CD4-positive, CD25-positive, alpha-beta regulatory T cell (primary cell): ENCODE measurements at regions not wholly inside any gene's neighbourhood (a gene's known extent, or its start where the extent isn't known, plus 50 kb on each side); places are given as distances from the start of the nearest gene placed in this dataset.

ENCODE experiments used
- ATAC-seq, 2 donors: fragments of 150-1000 bp; cut with Tn5 transposase; one replicate each; pipeline ENCODE4 v1.10.0; 2021; ENCODE audit warnings: low read depth in 2 of 2, moderate number of reproducible peaks in 2 of 2, moderate library complexity in 1 of 2
- DNase-seq, 3 donors: peaks; one replicate each; pipeline versions ENCODE4 v3.0.0 to v3.0.0-alpha.2; 2012 to 2022; ENCODE audit warnings: mixed read lengths in 1 of 3
- H3K27ac ChIP-seq: one replicate; pipeline ENCODE4 v1.7.0; 2013; ENCODE audit warnings: mild to moderate bottlenecking, low read length; ENCODE audit not compliant: insufficient read depth, poor library complexity, severe bottlenecking
- H3K27me3 ChIP-seq: one replicate; pipeline ENCODE4 v1.7.0; 2013; ENCODE audit warnings: low read length; ENCODE audit not compliant: control insufficient read depth, insufficient read depth
- H3K36me3 ChIP-seq: one replicate; pipeline ENCODE4 v1.7.0; 2013; ENCODE audit warnings: mild to moderate bottlenecking, low read length, moderate library complexity; ENCODE audit not compliant: control insufficient read depth, insufficient read depth
- H3K4me1 ChIP-seq: 2 replicates; pipeline ENCODE4 v1.7.0; 2013; ENCODE audit warnings: mild to moderate bottlenecking, low read length; ENCODE audit not compliant: insufficient read depth, control insufficient read depth, poor library complexity, severe bottlenecking
- H3K4me3 ChIP-seq: one replicate; pipeline ENCODE4 v1.7.0; 2013; ENCODE audit warnings: low read depth, mild to moderate bottlenecking, low read length, moderate library complexity
- H3K9me3 ChIP-seq, 2 experiments: 1 replicate in 1 of 2; 2 replicates in 1 of 2; pipeline ENCODE4 v1.7.0; 2013; ENCODE audit warnings: low read length in 2 of 2, mild to moderate bottlenecking in 1 of 2, moderate library complexity in 1 of 2; ENCODE audit not compliant: control insufficient read depth in 2 of 2
- H3K27ac Mint-ChIP-seq, 3 donors: one replicate each; pipeline ENCODE4 v1.8.0; 2020 to 2022; ENCODE audit warnings: mild to moderate bottlenecking in 3 of 3, mixed read lengths in 3 of 3, moderate library complexity in 2 of 3
- H3K27me3 Mint-ChIP-seq: one replicate; pipeline ENCODE4 v1.8.0; 2022; ENCODE audit warnings: mild to moderate bottlenecking, mixed read lengths
- H3K36me3 Mint-ChIP-seq: one replicate; pipeline ENCODE4 v1.8.0; 2020; ENCODE audit warnings: mixed read lengths
- H3K4me1 Mint-ChIP-seq, 4 donors: one replicate each; pipeline ENCODE4 v1.8.0; 2020 to 2022; ENCODE audit warnings: mixed read lengths in 4 of 4, mild to moderate bottlenecking in 1 of 4
- H3K4me3 Mint-ChIP-seq, 4 donors: one replicate each; pipeline ENCODE4 v1.8.0; 2020 to 2022; ENCODE audit warnings: mild to moderate bottlenecking in 4 of 4, mixed read lengths in 4 of 4, moderate library complexity in 3 of 4
- H3K9me3 Mint-ChIP-seq, 7 donors: one replicate each; pipeline ENCODE4 v1.8.0; 2020 to 2022; ENCODE audit warnings: mixed read lengths in 7 of 7, mild to moderate bottlenecking in 3 of 7, moderate library complexity in 2 of 7

DNA sequence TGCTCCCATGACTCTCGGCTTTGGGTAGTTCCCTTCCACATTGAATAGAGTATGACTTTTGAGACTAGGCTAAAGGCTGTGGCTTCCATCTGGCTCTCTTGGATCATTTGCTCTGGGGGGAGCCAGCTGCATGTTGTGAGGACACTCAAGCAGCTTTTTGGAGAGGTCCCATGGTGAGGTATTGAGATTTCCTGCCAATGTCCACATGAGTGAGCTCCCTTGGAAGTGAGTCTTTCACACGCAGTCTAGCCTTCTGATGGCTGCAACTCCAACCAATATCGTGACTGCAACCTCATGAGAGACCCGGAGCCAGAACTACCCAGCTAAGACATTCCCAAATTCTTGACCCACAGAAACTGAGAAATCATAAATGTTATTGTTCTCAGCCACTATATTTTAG lies 127.7 kb upstream of the KAZN start:
- ATAC-seq: no peak
- Histone ChIP-seq H3K9me3 (no peaks in the 10 kb centered on the region), H3K4me3 (no peak overlapping the region), H3K27ac (no peak overlapping the region), H3K36me3 (no peaks in the 10 kb centered on the region), H3K27me3 (no peaks in the 10 kb centered on the region), H3K4me1 (no peaks in the 10 kb centered on the region)
- H3K9me3 Mint-ChIP-seq: peaks cover 0 to 5% (median 2%) of the 10 kb centered on the region in 7 donors
- H3K4me1 Mint-ChIP-seq: no peaks in the 10 kb centered on the region
- no peak for DNase-seq
- no peaks in the 10 kb centered on the region for H3K27me3 Mint-ChIP-seq
- H3K36me3 Mint-ChIP-seq: no peaks in the 10 kb centered on the region
- H3K27ac Mint-ChIP-seq: no peak overlapping the region
- no peak overlapping the region for H3K4me3 Mint-ChIP-seq

DNA sequence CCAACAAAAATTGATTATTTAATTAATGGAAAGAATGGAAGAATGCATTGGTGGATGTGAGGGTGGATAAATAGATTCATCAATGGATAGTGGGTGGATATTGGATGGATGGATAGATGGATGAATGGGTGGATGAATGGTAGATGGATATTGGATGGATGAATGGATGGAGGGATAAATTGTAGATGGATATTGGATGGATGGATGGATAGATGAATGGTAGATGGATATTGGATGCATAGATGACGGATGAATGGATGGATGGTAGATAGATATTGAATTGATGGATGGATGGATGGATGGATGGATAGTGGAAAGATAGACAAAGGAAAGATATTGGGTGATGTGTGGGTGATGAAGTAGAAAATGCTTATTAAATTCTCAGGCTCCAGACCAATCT lies 123.6 kb upstream of the KAZN start:
- Histone ChIP-seq H3K4me3 (no peak overlapping the region), H3K4me1 (no peaks in the 10 kb centered on the region), H3K9me3 (no peaks in the 10 kb centered on the region), H3K36me3 (no peaks in the 10 kb centered on the region), H3K27ac (no peak overlapping the region), H3K27me3 (no peaks in the 10 kb centered on the region)
- Mint-ChIP-seq H3K4me1 (no peaks in the 10 kb centered on the region), H3K27me3 (no peaks in the 10 kb centered on the region), H3K9me3 (peaks cover 0 to 5% (median 2%) of the 10 kb centered on the region in 7 donors), H3K27ac (no peak overlapping the region), H3K36me3 (no peaks in the 10 kb centered on the region), H3K4me3 (no peak overlapping the region)
- ATAC-seq: no peak
- DNase-seq: no peak

DNA sequence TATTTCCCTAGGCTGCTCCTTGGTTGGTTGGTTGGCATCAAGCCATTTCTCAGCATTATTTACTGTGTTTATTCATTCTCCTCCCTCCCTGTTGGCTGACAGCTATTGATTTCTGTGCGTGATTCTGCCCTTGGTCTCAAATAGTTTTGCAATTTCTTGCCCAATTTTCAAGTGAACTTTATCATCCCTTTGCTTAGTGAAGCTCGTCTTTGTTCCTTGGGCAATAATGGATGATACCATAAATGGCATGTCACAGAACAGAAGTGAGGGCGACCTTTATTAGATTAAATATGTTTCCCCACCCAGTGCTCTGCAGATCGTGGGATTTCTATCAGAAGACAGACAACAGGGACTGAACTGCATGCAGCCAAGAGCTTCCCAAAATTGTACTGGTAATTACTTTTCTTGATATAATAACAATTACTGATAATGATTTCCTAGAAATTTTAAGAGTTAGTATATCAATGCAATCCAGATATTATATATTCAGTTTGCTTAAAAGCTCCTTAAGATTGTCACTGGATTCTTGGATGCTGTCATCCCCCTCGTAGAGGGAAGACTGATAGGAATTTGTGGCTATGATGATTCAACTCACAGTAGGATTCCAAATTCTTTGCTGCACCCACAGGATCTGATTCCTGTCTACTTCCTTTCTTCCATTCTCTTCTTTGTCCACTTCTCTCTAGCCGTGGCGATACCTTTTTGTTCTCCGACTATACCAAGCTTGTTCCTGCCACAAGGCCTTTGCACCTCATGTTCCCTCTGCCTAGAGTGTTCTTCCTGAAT lies 122.1 kb upstream of the KAZN start:
- peaks cover 0 to 5% (median 2%) of the 10 kb centered on the region in 7 donors for H3K9me3 Mint-ChIP-seq

DNA sequence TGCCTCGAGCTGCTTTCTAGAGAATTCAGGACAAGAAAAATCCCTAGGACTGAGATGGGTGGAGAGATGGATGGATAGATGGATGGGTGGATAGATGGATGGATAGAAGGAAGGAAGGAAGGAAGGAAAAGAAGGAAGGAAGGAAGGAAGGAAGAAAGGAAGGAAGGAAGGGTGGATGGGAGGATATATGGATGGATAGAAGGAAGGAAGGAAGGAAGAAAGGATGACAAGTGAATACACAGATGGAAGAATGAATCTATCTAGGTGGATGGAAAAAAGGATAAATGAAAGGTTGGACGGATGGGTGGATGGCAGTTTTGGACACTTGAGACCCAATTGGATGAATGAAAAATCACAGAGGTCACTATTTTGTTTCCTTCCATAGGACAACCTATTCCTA lies 120.4 kb upstream of the KAZN start:
- H3K36me3 Mint-ChIP-seq: no peaks in the 10 kb centered on the region
- peaks cover 0 to 5% (median 2%) of the 10 kb centered on the region in 7 donors for H3K9me3 Mint-ChIP-seq

More for the DNA sequence above, 122.1 kb upstream of the KAZN start:
- no peak for DNase-seq
- H3K27ac ChIP-seq: no peak overlapping the region
- H3K36me3 ChIP-seq: no peaks in the 10 kb centered on the region
- ATAC-seq: no peak
- no peak overlapping the region for H3K4me3 ChIP-seq
- H3K36me3 Mint-ChIP-seq: no peaks in the 10 kb centered on the region
- H3K27me3 ChIP-seq: no peaks in the 10 kb centered on the region
- H3K4me1 Mint-ChIP-seq: no peaks in the 10 kb centered on the region
- H3K4me3 Mint-ChIP-seq: no peak overlapping the region
- H3K27me3 Mint-ChIP-seq: no peaks in the 10 kb centered on the region
- no peaks in the 10 kb centered on the region for H3K9me3 ChIP-seq
- H3K4me1 ChIP-seq: no peaks in the 10 kb centered on the region
- no peak overlapping the region for H3K27ac Mint-ChIP-seq

DNA sequence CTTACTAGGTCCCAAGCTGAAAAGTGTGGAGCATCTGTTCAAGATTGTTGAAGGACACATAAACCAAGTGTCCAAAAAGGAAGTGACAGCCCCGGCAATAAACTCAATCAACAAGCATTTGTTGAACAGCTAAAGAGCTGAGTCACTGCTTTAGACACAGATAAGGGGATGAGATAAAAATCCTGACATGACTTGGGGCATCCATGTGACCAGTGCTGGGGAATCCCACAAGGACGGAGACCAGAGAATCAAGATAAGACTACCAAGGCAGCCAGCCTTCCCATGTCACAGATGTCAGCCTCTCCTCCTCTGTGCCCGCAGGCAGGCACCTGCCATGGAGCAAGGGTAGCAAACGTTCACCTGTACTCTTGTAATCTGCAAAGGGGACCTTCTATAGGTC lies 118.6 kb upstream of the KAZN start:
- Mint-ChIP-seq H3K27ac (no peak overlapping the region), H3K9me3 (peaks cover 0 to 2% (median 0%) of the 10 kb centered on the region in 7 donors), H3K4me1 (no peaks in the 10 kb centered on the region), H3K4me3 (no peak overlapping the region), H3K27me3 (no peaks in the 10 kb centered on the region), H3K36me3 (no peaks in the 10 kb centered on the region)
- H3K36me3 ChIP-seq: no peaks in the 10 kb centered on the region
- H3K9me3 ChIP-seq: no peaks in the 10 kb centered on the region
- no peak overlapping the region for H3K4me3 ChIP-seq
- DNase-seq (no peak), ATAC-seq (no peak)
- no peak overlapping the region for H3K27ac ChIP-seq
- H3K4me1 ChIP-seq: no peaks in the 10 kb centered on the region
- no peaks in the 10 kb centered on the region for H3K27me3 ChIP-seq

More for the DNA sequence above, 120.4 kb upstream of the KAZN start:
- no peak overlapping the region for H3K27ac ChIP-seq
- no peaks in the 10 kb centered on the region for H3K36me3 ChIP-seq
- Mint-ChIP-seq H3K4me3 (no peak overlapping the region), H3K4me1 (no peaks in the 10 kb centered on the region), H3K27ac (no peak overlapping the region), H3K27me3 (no peaks in the 10 kb centered on the region)
- no peaks in the 10 kb centered on the region for H3K27me3 ChIP-seq
- H3K4me3 ChIP-seq: no peak overlapping the region
- H3K9me3 ChIP-seq: no peaks in the 10 kb centered on the region
- no peak for ATAC-seq
- no peaks in the 10 kb centered on the region for H3K4me1 ChIP-seq
- no peak for DNase-seq

DNA sequence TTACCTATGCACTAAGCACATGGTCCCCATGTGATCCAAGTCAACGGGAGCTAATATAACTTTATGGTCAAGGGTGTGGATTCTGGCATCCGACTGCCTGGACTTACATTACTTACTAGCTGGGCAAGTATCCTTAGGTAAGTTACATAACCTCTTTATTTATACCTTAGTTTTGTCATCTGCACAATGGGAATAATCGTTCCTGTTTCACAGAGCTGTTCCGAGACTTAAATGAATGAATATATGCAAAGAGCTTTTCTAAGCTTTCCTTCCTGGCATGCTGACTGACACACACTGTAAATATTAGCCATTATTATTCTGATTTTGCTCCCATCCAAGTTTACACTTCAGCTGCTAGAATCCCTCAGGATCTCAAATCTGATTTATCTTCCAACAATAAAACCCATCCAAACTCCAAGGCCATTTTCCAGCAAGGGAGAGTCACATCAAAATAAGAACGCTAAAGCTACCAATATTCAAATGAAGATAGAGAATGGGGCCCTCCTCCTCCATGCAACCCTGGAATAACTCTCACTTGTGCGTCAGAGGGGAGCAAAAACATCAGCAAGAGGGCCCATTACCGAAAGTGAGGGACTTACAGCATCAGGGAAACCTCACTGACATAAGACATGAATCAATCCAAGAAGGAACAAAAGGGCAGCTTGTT lies 115.6 kb upstream of the KAZN start:
- Histone ChIP-seq H3K9me3 (no peaks in the 10 kb centered on the region), H3K4me1 (no peaks in the 10 kb centered on the region), H3K36me3 (no peaks in the 10 kb centered on the region), H3K27ac (no peak overlapping the region), H3K27me3 (no peaks in the 10 kb centered on the region), H3K4me3 (no peak overlapping the region)
- Mint-ChIP-seq H3K27ac (no peak overlapping the region), H3K36me3 (no peaks in the 10 kb centered on the region), H3K27me3 (no peaks in the 10 kb centered on the region), H3K4me3 (no peak overlapping the region), H3K9me3 (no peaks in the 10 kb centered on the region), H3K4me1 (no peaks in the 10 kb centered on the region)
- no peak for ATAC-seq
- no peak for DNase-seq

DNA sequence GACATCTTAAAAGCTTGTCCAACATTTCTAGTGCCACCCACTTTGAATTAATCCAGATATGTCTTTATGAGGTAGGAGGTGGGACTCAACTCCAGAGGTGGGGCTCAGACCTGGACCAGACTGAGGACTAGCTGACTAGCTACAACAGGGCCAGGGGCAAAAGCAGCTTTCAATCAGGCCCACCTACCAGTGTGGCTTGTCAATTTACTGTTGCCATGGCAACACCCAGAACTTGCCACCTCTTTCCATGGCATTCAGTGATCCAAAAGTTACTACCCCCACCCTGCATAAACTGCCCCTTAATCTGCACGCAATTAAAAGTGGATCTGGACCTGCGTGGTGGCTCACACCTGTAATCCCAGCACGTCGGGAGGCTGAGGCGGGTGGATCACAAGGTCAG lies 113.2 kb upstream of the KAZN start:
- Mint-ChIP-seq H3K4me3 (no peak overlapping the region), H3K27ac (no peak overlapping the region), H3K4me1 (no peaks in the 10 kb centered on the region), H3K27me3 (peaks cover 4% of the 10 kb centered on the region), H3K36me3 (no peaks in the 10 kb centered on the region), H3K9me3 (peaks cover 0 to 1% (median 0%) of the 10 kb centered on the region in 7 donors)
- Histone ChIP-seq H3K27me3 (no peaks in the 10 kb centered on the region), H3K9me3 (no peaks in the 10 kb centered on the region), H3K27ac (no peak overlapping the region), H3K4me1 (no peaks in the 10 kb centered on the region), H3K4me3 (no peak overlapping the region), H3K36me3 (no peaks in the 10 kb centered on the region)
- ATAC-seq (no peak), DNase-seq (no peak)
